SIG-M5 treated with dmso at 0.1 percent for 504 hours (cell line): ENCODE measurements at regions not wholly inside any gene's neighbourhood (a gene's known extent, or its start where the extent isn't known, plus 50 kb on each side); places are given as distances from the start of the nearest gene placed in this dataset.

ENCODE experiments used
- DNase-seq: peaks from one replicate; lab custom pipeline; 2025; ENCODE audit not compliant: unreplicated experiment; lab: John Stamatoyannopoulos, UW

DNA sequence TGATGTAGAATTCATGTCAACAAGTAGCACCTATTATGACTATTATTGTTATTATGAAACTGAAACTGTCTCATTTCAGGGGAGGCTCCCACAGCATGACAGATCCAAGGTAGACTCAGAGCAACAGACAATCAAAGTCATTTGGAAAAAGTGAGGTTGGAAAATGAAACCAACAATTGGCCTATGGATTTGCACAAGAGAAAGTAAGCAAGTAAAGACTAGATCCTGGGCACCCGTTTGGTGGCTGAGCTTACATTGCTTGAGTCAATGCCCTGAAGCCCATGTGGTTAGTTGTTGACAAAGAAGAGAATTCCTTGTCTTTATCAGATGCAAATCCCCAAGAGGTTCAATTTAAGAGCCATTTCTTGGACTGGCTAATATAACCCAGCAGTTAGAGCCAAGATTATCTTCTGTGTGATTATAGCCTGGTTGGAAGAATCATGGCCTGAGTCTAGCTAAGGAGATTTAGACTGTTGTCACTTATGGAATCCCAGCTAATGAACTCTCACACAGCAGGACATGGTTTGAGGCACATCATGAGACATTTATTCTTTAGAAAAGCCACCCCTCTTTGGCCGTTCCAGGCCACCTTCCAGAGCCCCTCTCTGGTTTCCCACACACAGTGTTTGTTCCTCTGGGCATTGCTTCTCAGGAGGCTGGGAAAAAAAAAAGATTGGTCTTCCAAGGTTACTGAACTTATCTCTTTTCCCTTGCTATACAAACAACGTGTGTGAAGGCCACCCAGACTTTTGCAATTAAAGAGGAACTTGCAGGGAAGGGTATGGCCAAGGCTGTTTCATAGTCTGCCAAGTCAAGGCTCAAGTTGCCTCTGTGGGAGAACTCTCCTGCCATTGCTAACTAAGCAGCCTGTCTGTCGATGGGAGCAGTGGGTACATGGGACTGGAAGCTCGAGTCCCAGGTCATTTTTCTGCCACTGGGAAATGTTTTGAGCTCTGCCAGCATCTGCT is 399.5 kb downstream of the ENC1 start:
- peak; percentile 48 for DNase-seq

DNA sequence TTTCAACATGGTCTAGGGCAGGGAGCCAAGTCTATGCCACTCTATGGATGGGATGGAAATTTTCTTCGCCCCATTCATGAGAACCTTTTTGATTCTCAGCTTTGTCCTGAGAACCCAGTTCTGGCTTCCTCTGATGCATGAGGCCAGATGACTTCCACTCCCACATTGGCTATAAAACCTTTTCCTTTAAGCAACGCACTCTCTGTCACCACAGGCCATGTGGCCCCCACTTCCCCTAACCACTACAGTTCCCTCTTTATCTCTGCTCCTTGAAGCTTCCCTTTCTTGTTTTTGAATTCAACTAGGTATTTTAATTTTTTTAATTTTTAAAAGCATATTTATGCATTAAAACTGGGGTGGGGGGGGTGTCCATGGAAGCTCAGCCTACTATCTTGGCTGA is 401.3 kb downstream of the ENC1 start:
- peak; percentile 62 for DNase-seq

- DNase-seq, result no peak
Measured at GRCh38 chr5:74237571-74238145, 402.9 kb downstream of the ENC1 start.

- DNase-seq, result no peak
Measured at GRCh38 chr5:74235552-74235951, 405.0 kb downstream of the ENC1 start.

GRCh38 chr5:74233571-74233970 is 407.0 kb downstream of the ENC1 start:
- DNase-seq, result no peak

DNA sequence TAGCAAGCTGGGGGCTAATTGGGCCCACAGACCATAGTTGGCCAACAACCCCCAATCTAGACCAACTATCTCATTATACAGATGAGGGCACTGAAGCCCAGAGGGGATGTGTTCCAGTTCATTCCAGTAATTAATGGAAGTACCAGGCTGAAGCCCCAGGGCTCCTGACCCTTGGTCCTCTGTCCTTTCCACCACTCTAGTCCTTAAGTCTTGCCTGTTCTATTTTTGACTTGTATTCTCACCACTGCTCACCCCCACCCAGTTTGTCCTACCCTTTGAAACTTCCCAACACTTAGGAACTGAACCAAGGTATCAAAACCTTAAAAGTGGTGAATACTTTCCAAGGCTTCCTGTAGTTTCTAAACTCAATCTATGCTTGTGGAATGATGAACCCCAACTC is 407.4 kb downstream of the ENC1 start:
- no peak for DNase-seq

DNA sequence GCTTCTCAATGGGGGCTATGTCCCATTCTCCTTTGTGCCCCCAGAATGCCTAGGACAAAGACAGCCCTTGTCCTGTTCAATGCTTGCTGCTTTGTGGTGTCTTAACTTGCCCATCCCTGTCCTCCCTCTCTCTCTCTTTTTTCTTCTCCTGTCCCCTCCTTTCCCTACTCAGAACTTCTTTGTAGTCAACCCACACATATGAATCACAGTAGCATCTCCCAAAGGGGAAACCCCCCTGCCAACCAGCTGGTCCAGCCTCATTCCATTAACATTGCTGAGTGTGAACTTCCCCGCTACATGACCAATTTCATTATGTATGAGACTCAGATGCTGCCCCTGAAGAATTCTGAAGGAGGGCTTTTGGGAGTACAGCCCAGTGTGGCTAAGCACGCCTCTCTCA is 408.3 kb downstream of the ENC1 start:
- no peak for DNase-seq

GRCh38 chr5:74231697-74232096 is 408.8 kb downstream of the ENC1 start:
- no peak for DNase-seq

DNA sequence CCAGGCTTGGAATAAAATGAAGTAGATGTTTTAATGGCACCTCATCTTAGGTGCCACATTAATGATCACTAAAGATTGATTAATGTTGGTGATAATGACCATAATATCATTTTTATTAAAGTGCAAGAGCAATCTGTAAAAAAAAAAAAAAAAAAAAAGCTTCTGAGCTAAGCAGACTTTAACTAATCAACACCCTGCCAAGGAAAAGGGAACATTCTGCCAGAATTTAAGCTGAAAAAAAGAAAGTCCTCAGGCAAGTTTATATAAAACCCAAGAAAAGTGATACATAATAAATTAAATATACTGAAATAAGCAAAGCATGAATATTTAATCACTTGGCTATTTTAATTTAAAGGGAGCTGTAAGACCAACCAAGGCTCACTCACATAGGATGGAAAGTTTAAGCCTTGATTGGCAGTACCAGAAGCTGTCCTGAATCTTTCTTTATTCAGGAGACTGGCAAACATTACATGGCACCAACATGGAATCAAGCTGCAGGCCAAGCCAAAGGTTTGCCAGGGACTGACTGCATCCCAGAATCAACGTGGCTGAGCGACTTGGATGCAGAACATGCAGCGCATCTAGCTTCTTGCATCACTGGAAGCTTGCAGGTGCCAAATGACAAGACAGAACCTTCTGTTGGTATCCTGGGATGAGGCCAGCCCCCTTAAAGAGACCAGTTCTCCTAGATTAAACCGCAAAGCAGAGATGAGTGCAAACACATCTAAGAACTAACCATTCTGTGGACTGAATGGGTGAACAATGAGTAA is 413.6 kb downstream of the ENC1 start:
- DNase-seq, result no peak

GRCh38 chr5:74225587-74225986 is 414.9 kb downstream of the ENC1 start:
- DNase-seq, result no peak

GRCh38 chr5:74224331-74224730 is 416.2 kb downstream of the ENC1 start:
- DNase-seq, result no peak

- no peak for DNase-seq
Measured at GRCh38 chr5:74222806-74223205, 417.7 kb downstream of the ENC1 start.

- DNase-seq, result no peak
Measured at GRCh38 chr5:74221413-74221812, 419.1 kb downstream of the ENC1 start.

- no peak for DNase-seq
Measured at GRCh38 chr5:74216012-74216411, 424.5 kb downstream of the ENC1 start.

- DNase-seq, result peak; percentile 23
Measured at GRCh38 chr5:74212336-74212735, 428.2 kb downstream of the ENC1 start.

DNA sequence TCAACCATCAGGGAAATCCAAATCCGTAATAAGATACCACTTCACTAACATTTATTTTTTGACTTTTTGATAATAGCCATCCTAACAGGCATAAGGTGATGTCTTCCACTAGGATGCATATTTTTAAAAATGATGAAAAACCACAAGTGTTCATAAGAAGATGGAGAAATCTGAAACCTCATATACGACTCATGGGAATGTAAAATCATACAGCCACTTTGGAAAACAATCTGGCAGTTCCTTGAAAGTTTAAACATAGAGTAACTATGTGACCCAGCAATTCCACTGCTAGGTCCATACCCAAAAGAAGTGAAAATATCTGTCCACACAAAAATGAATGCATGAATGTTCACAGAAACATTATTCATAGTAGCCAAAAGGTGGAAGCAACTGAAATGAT is 431.0 kb downstream of the ENC1 start:
- no peak for DNase-seq

DNA sequence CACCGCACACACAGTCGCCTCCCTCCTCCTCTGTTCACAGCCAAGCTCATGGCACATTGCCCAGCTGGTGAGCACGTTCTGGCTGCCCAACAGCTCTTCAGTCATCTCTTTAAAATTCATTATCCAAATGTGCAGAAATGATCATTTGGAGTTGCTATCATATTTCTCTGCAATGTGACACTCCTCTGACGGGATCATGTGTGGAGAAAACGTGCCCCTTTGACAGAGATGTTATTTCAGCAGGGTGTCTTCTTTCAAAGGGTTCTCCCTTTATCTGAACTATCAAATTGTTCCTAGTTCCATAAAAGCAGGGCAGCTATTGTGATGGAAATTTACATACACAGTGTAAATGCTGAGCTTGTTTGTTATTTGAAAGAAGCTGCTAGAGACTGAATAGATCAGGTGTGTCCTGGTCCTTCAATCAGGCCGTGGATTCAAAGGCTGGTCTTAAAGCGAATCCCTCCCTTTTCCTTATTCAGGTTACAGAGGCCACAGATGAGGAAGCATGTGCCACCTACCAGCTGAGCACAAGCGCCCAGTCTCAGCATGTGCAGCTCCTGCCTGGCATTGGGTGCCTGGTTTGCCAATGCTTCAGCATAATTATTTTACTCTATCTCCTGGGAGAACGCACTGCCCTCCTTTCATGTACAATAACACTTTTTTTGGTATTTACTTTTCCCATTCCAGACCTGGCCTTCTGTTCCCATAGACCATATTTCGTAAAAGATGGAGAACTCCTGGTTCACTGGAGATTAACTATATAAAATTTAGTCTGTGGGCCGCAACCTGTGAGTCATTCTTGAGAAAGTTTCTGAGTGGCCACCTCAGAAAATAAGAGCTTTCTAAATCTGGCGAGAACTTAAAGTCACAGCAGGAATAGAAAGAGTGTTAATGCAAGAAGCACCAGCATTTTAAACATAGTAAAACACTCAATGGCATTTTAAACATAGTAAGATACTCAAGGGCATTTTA is 433.7 kb downstream of the ENC1 start:
- no peak for DNase-seq

GRCh38 chr5:74205767-74206578 is 434.6 kb downstream of the ENC1 start:
- no peak for DNase-seq

- DNase-seq, result no peak
Measured at GRCh38 chr5:74201334-74202081, 439.0 kb downstream of the ENC1 start.
